HG03103 (cell line): ENCODE measurements at regions not wholly inside any gene's neighbourhood (a gene's known extent, or its start where the extent isn't known, plus 50 kb on each side); places are given as distances from the start of the nearest gene placed in this dataset.
"Not testable (repeated sequence)": the region's sequence is repeated elsewhere in the genome, so short reads cannot be mapped to it uniquely, and the experiment has no call there.

ENCODE experiments used
- ATAC-seq: cut with Tn5 transposase; IDR thresholded peaks from one replicate; pipeline ENCODE4 v1.9.1; 2021; ENCODE audit warnings: low read depth; ENCODE audit not compliant: unreplicated experiment

GRCh38 chr7:67358738-67359137, 362.1 kb downstream of the TYW1 start:
- not testable (repeated sequence) for ATAC-seq

- no peak for ATAC-seq
Observed at GRCh38 chr7:67359900-67360299, 363.3 kb downstream of the TYW1 start.

GRCh38 chr7:67361150-67361549, 364.5 kb downstream of the TYW1 start:
- no peak for ATAC-seq

- ATAC-seq, result no peak
Observed at GRCh38 chr7:67364441-67365017, 367.9 kb downstream of the TYW1 start.

- peak; percentile 95 for ATAC-seq
Observed at GRCh38 chr7:67371429-67372305, 375.0 kb downstream of the TYW1 start.

- ATAC-seq, result not testable (repeated sequence)
Observed at GRCh38 chr7:67373389-67373788, 376.8 kb downstream of the TYW1 start.

- no peak for ATAC-seq
Observed at GRCh38 chr7:67375427-67375826, 378.8 kb downstream of the TYW1 start.

- peak; percentile 94 for ATAC-seq
Observed at GRCh38 chr7:67377939-67378862, 381.6 kb downstream of the TYW1 start.

- no peak for ATAC-seq
Observed at GRCh38 chr7:67380326-67380725, 383.7 kb downstream of the TYW1 start.

- ATAC-seq, result no peak
Observed at GRCh38 chr7:67380858-67381257, 384.2 kb downstream of the TYW1 start.

- ATAC-seq, result no peak
Observed at GRCh38 chr7:67387851-67388250, 391.2 kb downstream of the TYW1 start.

GRCh38 chr7:67391168-67391567, 394.5 kb downstream of the TYW1 start:
- no peak for ATAC-seq

GRCh38 chr7:67392596-67393438, 396.2 kb downstream of the TYW1 start:
- ATAC-seq, result no peak

GRCh38 chr7:67393903-67394302, 397.3 kb downstream of the TYW1 start:
- no peak for ATAC-seq

GRCh38 chr7:67398916-67399315, 402.3 kb downstream of the TYW1 start:
- ATAC-seq, result no peak

GRCh38 chr7:67401492-67401891, 404.9 kb downstream of the TYW1 start:
- no peak for ATAC-seq

GRCh38 chr7:67402280-67402679, 405.6 kb downstream of the TYW1 start:
- ATAC-seq, result no peak

- ATAC-seq, result no peak
Observed at GRCh38 chr7:67406976-67407375, 410.3 kb downstream of the TYW1 start.

- no peak for ATAC-seq
Observed at GRCh38 chr7:67407392-67408071, 410.9 kb downstream of the TYW1 start.

- ATAC-seq, result no peak
Observed at GRCh38 chr7:67408109-67408508, 411.5 kb downstream of the TYW1 start.
